ENCODE measurements at regions not wholly inside any gene's neighbourhood (a gene's known extent, or its start where the extent isn't known, plus 50 kb on each side); places are given as distances from the start of the nearest gene placed in this dataset.
"Not testable (repeated sequence)": the region's sequence is repeated elsewhere in the genome, so short reads cannot be mapped to it uniquely, and the experiment has no call there.

DNA sequence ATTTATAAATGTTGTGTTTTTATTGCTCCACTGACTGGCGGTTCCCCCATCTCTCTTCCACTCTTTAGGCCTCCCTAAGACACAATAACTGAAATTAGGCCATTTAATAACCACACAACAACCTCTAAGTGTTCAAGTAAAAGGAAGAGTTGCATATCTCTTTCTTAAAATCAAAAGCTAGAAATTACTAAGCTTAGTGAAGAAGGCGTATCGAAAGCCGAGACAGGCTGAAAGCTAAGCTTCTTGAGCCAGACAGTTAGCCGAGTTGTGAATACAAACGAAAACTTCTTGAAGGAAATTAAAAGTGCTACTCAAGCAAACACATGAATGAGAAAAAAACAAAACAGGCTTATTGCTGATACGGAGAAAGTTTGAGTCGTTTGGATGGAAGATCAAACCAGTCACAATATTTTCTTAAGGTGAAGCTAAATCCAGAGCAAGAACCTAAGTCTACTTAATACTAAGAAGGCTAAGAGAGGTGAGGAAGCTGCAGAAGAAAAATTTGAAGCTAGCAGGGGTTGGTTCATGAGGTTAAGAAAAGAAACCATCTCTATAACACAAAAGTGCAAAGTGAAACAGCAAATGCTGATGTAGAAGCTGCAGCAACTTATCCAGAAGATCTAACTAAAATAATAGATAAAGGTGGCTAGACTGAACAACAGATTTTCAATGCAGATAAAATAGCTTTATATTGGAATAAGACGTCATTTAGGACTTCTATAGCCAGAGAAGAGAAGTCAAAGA, 194.0 kb upstream of the TTC29 start:
- DNase-seq (ENCODE audit: low read depth in 3 of 3, low spot score in 1 of 3) = no peak

GRCh38 chr4:147151763-147152162, 206.1 kb upstream of the TTC29 start:
- no peak for DNase-seq (ENCODE audit: low read depth in 3 of 3, low spot score in 1 of 3)

DNA sequence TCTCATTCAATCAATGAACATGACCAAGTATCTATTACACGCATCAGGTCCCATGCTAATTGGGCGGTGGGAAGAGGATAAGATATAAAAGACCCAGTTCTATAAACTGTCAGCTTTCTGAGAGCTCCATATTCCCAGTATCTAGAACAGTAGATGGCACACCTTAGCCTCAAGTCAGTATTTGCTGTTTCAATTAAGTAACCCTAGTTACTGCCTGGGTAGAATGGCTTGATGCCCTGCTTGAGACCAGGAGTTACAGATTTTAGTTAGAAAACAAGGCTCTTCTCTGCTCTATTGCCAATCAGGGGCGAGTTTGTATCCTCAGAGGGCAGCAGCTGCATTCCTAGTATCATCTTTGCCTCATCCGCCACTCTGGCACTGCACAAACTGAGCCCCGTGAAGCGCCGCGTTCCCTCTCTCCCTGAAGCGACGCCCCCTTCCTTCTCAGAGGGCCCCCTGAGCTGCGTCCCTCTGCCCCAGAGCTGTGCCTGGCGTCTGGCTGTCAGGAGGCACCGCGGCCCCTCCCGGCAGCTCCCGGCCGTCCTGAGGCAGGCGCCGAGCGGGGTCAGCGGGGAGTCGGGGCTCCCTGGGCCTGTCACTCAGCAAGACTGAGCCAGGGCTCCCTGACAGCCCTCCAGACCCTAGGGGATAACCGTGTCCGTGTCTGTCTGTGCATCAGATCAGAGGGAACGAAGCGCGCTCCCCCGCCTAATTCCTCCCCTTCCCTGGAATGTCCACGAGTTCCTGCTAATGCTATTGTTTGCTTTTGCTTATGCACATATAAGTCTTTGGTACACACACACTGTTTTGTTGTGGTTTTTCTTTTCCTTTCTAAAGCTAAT, 212.4 kb upstream of the TTC29 start:
- no peak for DNase-seq (ENCODE audit: low read depth in 3 of 3, low spot score in 1 of 3)

GRCh38 chr4:147160908-147161513, 215.3 kb upstream of the TTC29 start:
- no peak for DNase-seq (ENCODE audit: low read depth in 3 of 3, low spot score in 1 of 3)

- DNase-seq (ENCODE audit: low read depth in 3 of 3, low spot score in 1 of 3) = no peak
These were observed 217.6 kb upstream of the TTC29 start for GRCh38 chr4:147163311-147163710.

DNA sequence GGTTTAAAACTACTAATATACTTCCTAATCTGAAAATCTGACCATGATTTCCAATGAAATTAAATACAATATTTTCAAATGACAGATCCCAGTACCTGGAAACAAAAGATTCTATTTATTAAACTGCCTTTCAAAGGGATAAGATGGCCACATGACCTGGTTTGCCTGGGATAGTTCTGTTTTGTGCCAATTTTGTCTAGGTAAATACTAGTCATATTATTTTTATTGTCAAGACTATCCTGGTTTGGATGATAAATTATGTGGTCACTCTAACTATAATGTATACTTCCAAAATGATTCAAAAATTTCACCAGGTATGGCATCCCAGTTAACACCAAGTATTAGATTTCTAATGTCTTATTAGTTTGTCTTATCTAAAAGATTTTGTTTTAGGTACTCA, 222.5 kb upstream of the TTC29 start:
- DNase-seq (ENCODE audit: low read depth in 3 of 3, low spot score in 1 of 3) = not testable (repeated sequence)

DNA sequence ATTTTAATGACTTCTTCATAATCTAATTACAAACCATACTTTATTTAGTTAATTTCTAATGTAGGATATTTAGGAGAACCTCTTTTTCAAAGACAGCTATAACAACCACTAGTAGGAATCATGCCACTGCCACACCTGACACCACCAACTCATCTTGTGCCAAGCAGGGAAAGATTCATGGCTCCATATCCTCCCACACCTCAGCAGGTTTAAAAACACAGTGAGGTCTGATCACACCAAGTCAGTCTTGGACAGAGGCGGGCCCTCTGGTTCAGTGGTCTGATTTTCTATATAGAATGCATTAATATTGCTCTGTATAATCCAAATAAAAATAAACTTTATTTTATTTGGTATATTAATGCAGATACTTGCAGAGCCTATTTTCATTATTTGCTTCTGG, 227.7 kb upstream of the TTC29 start:
- no peak for DNase-seq (ENCODE audit: low read depth in 3 of 3, low spot score in 1 of 3)

DNA sequence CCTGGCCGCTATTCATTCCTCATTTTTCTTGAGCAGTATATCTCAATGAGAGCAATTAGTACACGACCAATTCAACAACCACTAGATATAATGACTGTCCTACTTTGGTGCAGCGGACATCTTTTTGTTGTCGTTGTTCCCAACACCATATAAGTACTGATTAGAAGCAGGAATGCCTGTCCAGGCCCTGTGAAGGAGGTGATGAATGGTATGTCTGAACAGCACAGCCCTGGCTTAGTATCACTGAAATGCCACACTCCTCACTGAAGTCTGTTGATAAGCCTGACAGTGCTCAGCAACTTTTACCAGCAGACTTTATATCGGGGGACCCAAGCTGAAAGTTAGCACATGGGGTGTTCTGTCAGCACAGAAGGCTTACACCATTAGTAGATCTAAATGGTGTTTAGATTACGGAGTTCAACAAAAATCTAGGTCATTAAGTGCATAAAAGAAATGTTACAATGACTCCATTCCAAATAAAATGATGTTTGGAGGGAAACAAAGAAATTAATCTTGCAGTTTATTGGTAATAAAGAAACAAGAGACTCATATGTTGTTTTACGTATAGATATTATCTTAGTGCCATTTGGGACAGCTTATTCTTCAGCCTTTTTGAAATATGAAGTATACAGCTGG, 228.3 kb upstream of the TTC29 start:
- no peak for DNase-seq (ENCODE audit: low read depth in 3 of 3, low spot score in 1 of 3)

GRCh38 chr4:147174591-147174990, 228.9 kb upstream of the TTC29 start:
- DNase-seq (ENCODE audit: low read depth in 3 of 3, low spot score in 1 of 3) = no peak

DNA sequence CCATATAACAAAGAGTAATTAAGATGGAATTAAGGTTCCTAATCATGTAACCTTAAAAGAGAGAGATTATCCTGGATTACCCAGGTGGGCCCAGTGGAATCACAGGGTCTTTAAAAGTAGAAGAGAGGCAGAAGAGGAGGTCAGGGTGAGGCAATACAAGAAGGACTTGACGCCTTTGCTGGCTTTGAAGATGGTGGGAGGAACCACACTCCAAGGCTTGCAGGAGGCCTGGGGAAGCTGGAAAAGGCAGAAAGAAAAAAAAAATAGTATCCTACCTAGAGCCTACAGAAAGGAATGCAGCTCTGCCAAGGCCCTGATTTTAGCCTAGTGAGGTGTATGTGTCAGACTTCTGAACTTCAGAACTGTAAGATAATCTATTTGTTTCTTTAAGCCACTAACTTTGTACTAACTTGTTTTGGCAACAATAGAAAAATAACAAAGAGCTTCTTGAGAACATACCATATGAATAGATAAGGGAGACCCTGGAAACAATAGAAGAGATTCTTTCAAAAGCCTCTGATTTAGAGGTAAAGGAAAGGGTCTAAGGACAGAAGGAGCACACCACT, 229.9 kb upstream of the TTC29 start:
- DNase-seq (ENCODE audit: low read depth in 3 of 3, low spot score in 1 of 3) = no peak

DNA sequence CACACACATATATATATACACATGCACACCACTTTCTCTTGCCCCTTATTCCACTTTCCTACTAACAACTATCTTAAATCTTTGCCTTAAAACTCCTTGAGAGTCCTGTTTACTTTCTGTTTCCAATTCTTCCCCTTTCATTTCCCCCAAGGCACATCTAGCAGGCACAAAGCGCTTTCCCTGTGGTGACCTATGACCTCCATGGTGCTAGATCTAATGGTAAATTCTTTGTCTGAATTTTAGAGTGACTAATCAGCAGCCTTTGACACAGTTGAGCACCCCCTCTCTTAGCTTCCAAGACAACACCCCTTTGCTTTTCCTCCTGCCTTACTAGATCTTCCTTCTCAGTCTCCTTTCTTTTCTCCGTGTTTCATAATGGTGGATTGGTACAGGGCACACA, 236.4 kb upstream of the TTC29 start:
- no peak for DNase-seq (ENCODE audit: low read depth in 3 of 3, low spot score in 1 of 3)

DNA sequence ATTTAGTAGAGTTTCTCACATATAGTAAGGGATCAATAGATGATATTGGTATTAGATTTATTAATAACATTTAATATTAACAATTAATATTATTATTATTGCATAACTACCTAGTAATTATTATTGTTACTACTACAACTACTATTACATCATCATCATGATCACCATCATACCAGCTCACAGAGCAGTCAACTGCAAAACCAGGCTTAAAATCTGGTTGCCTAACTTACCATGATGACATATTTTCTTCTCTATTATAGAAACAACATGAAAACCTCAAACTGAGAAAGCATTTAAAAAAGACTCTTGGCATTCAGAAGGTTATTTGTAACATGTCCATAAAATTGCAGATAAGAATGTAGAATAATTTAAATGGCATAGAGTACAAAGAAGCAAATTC, 247.0 kb upstream of the TTC29 start:
- DNase-seq (ENCODE audit: low read depth in 3 of 3, low spot score in 1 of 3) = no peak

GRCh38 chr4:147194114-147194513, 248.4 kb upstream of the TTC29 start:
- no peak for DNase-seq (ENCODE audit: low read depth in 3 of 3, low spot score in 1 of 3)

DNA sequence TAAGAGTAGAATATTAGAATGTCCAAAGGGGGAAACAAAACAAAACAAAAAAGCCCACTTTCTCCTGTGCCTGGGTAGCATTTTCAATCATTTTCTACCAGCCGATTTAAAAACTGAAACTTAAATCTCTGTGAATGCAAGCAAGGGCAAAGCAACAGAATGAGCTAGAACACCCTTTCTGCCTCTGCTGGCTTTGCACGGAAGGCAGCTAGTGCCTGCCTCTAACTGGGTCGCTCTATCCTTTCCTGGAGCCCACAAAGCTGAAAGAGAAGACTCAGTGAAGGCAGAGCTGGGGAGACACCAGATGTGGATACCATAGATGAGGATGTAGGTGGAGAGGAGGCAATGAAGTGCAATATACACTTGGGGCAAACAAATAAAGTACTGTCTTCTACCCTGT, 248.9 kb upstream of the TTC29 start:
- no peak for DNase-seq (ENCODE audit: low read depth in 3 of 3, low spot score in 1 of 3)

DNA sequence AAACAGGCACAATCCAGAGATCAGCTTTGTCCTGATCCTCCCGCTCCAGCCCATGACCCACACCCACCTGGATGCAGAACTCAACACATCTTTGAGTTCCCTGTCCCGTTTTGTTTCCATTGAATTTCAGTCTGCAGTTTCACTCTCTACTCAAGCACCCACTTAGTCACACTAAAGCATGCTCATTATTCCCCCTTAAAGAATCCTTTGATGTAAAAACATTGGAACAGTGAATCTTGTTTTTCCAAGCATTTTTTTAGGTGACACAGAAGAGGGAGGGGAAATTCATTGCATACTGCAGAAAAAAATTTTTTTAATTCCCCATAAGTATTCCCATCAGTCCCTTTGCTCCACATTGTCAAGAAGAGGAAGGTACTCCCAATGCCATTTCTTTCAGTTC, 249.7 kb upstream of the TTC29 start:
- no peak for DNase-seq (ENCODE audit: low read depth in 3 of 3, low spot score in 1 of 3)

GRCh38 chr4:147198411-147199051, 252.9 kb upstream of the TTC29 start:
- DNase-seq (ENCODE audit: low read depth in 3 of 3, low spot score in 1 of 3) = no peak

- DNase-seq (ENCODE audit: low read depth in 3 of 3, low spot score in 1 of 3) = no peak
These were observed 255.4 kb upstream of the TTC29 start for GRCh38 chr4:147201016-147201415.

GRCh38 chr4:147206807-147207206, 261.1 kb upstream of the TTC29 start:
- DNase-seq (ENCODE audit: low read depth in 3 of 3, low spot score in 1 of 3) = no peak

- no peak for DNase-seq (ENCODE audit: low read depth in 3 of 3, low spot score in 1 of 3)
These were observed 262.2 kb upstream of the TTC29 start for GRCh38 chr4:147207911-147208310.

- no peak for DNase-seq (ENCODE audit: low read depth in 3 of 3, low spot score in 1 of 3)
These were observed 263.2 kb upstream of the EDNRA start for GRCh38 chr4:147217655-147218054.

- DNase-seq (ENCODE audit: low read depth in 3 of 3, low spot score in 1 of 3) = no peak
These were observed 261.8 kb upstream of the EDNRA start for GRCh38 chr4:147219145-147219544.

All from stimulated activated CD4-positive, alpha-beta T cell treated with anti-CD3 and anti-CD28 coated beads, TNF-alpha, amount 100 ng/mL, for 1 hour (primary cell).